ENCODE measurements at regions not wholly inside any gene's neighbourhood (a gene's known extent, or its start where the extent isn't known, plus 50 kb on each side); places are given as distances from the start of the nearest gene placed in this dataset.
"Not testable (repeated sequence)": the region's sequence is repeated elsewhere in the genome, so short reads cannot be mapped to it uniquely, and the experiment has no call there.

DNA sequence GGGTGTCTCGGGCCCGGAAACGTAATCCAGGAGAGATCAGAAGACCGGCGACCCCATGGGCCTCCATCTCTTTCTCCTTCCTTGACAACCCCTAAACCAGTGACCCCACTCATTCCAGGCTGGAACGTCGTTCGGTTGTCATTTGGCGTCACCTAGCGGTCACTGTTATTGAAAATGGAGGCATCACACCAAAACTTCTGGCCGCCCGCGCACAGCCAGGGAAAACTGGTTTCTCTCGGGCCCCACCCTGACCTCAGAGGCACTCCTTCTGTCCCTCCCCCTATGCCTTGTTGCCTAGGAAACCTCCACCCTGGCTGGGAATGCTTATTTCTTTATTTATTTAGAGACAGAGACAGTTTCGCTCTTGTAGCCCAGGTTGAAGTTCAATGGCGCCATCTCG lies 2327.3 kb upstream of the TPTE start:
- not testable (repeated sequence) for DNase-seq (ENCODE audit: low read depth in 2 of 2)

DNA sequence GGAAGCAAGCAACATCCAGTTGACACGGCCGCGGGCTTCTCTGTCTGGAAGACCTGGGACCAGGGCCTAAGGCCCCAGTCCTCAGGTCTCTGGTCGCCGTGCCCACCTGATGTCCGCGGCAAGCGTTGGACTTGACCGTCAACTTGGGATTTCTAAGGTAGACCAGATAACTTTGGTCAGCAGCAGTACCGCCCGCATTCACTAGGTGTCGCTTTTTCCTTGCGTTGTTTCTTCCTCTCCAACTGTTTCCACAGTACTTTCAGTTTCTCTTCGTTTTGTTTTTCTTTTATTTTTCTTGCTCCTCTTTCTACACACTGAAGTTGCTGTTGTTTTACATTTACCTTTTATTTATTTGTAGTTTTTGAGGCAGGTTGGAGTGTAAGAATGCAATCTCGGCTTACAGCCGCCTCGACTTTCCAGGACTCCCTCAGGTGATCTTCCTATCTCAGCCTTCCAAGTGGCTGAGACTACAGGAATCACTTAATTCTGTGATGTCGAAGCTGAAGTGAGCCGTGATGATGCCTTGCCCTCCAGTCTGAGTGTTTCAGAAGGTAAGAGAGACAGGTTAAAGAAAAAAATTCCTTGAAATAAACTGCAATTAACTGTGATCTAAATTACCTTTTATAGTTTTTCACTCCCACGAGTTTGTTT lies 2323.9 kb upstream of the TPTE start:
- DNase-seq (ENCODE audit: low read depth in 2 of 2) = not testable (repeated sequence)

DNA sequence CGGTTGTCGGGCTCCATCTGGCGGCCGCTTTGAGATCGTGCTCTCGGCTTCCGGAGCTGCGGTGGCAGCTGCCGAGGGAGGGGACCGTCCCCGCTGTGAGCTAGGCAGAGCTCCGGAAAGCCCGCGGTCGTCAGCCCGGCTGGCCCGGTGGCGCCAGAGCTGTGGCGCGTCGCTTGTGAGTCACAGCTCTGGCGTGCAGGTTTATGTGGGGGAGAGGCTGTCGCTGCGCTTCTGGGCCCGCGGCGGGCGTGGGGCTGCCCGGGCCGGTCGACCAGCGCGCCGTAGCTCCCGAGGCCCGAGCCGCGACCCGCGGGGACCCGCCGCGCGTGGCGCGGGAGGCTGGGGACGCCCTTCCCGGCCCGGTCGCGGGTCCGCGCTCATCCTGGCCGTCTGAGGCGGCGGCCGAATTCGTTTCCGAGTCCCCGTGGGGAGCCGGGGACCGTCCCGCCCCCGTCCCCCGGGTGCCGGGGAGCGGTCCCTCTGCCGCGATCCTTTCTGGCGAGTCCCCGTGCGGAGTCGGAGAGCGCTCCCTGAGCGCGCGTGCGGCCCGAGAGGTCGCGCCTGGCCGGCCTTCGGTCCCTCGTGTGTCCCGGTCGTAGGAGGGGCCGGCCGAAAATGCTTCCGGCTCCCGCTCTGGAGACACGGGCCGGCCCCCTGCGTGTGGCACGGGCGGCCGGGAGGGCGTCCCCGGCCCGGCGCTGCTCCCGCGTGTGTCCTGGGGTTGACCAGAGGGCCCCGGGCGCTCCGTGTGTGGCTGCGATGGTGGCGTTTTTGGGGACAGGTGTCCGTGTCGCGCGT lies 2316.1 kb upstream of the TPTE start:
- DNase-seq (ENCODE audit: low read depth in 2 of 2) = not testable (repeated sequence)

GRCh38 chr21:8205892-8206188 lies 2315.5 kb upstream of the TPTE start:
- not testable (repeated sequence) for DNase-seq (ENCODE audit: low read depth in 2 of 2)

DNA sequence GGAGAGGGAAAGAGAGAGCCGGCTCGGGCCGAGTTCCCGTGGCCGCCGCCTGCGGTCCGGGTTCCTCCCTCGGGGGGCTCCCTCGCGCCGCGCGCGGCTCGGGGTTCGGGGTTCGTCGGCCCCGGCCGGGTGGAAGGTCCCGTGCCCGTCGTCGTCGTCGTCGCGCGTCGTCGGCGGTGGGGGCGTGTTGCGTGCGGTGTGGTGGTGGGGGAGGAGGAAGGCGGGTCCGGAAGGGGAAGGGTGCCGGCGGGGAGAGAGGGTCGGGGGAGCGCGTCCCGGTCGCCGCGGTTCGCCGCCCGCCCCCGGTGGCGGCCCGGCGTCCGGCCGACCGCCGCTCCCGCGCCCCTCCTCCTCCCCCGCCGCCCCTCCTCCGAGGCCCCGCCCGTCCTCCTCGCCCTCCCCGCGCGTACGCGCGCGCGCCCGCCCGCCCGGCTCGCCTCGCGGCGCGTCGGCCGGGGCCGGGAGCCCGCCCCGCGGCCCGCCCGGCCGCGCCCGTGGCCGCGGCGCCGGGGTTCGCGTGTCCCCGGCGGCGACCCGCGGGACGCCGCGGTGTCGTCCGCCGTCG lies 2308.3 kb upstream of the TPTE start:
- peak in 1 of 2 donors; percentile 85 for DNase-seq (ENCODE audit: low read depth in 2 of 2)

DNA sequence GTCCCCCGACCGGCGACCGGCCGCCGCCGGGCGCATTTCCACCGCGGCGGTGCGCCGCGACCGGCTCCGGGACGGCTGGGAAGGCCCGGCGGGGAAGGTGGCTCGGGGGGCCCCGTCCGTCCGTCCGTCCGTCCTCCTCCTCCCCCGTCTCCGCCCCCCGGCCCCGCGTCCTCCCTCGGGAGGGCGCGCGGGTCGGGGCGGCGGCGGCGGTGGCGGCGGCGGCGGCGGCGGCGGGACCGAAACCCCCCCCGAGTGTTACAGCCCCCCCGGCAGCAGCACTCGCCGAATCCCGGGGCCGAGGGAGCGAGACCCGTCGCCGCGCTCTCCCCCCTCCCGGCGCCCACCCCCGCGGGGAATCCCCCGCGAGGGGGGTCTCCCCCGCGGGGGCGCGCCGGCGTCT lies 2306.8 kb upstream of the TPTE start:
- not testable (repeated sequence) for DNase-seq (ENCODE audit: low read depth in 2 of 2)

GRCh38 chr21:8229366-8230150 lies 2291.8 kb upstream of the TPTE start:
- not testable (repeated sequence) for DNase-seq (ENCODE audit: low read depth in 2 of 2)

DNA sequence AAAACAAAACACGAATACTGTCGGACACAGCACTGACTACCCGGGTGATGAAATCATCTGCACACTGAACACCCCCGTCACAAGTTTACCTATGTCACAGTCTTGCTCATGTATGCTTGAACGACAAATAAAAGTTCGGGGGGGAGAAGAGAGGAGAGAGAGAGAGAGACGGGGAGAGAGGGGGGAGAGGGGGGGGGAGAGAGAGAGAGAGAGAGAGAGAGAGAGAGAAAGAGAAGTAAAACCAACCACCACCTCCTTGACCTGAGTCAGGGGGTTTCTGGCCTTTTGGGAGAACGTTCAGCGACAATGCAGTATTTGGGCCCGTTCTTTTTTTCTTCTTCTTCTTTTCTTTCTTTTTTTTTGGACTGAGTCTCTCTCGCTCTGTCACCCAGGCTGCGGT lies 2290.1 kb upstream of the TPTE start:
- DNase-seq (ENCODE audit: low read depth in 2 of 2) = not testable (repeated sequence)

DNA sequence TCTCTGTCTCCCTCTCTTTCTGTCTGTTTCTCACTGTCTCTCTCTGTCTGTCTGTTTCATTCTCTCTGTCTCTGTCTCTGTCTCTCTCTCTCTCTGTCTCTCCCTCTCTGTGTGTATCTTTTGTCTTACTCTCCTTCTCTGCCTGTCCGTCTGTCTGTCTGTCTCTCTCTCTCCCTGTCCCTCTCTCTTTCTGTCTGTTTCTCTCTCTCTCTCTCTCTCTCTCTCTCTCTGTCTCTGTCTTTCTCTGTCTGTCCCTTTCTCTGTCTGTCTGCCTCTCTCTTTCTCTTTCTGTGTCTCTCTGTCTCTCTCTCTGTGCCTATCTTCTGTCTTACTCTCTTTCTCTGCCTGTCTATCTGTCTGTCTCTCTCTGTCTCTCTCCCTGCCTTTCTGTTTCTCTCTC lies 2288.4 kb upstream of the TPTE start:
- not testable (repeated sequence) for DNase-seq (ENCODE audit: low read depth in 2 of 2)

DNA sequence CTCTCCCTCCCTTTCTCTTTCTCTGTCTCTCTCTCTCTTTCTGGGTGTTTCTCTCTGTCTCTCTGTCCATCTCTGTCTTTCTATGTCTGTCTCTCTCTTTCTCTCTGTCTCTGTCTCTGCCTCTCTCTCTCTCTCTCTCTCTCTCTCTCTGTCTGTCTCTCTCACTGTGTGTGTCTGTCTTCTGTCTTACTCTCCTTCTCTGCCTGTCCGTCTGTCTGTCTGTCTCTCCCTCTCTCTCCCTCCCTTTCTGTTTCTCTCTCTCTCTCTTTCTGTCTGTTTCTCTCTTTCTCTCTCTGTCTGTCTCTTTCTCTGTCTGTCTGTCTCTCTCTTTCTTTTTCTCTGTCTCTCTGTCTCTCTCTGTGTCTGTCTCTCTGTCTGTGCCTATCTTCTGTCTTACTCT lies 2287.3 kb upstream of the TPTE start:
- DNase-seq (ENCODE audit: low read depth in 2 of 2) = not testable (repeated sequence)

DNA sequence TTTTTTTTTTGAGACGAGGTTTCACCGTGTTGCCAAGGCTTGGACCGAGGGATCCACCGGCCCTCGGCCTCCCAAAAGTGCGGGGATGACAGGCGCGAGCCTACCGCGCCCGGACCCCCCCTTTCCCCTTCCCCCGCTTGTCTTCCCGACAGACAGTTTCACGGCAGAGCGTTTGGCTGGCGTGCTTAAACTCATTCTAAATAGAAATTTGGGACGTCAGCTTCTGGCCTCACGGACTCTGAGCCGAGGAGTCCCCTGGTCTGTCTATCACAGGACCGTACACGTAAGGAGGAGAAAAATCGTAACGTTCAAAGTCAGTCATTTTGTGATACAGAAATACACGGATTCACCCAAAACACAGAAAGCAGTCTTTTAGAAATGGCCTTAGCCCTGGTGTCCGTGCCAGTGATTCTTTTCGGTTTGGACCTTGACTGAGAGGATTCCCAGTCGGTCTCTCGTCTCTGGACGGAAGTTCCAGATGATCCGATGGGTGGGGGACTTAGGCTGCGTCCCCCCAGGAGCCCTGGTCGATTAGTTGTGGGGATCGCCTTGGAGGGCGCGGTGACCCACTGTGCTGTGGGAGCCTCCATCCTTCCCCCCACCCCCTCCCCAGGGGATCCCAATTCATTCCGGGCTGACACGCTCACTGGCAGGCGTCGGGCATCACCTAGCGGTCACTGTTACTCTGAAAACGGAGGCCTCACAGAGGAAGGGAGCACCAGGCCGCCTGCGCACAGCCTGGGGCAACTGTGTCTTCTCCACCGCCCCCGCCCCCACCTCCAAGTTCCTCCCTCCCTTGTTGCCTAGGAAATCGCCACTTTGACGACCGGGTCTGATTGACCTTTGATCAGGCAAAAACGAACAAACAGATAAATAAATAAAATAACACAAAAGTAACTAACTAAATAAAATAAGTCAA lies 2276.4 kb upstream of the TPTE start:
- DNase-seq (ENCODE audit: low read depth in 2 of 2) = not testable (repeated sequence)

- DNase-seq (ENCODE audit: low read depth in 2 of 2) = not testable (repeated sequence)
Observed at GRCh38 chr21:8245642-8246402, 2275.6 kb upstream of the TPTE start.

GRCh38 chr21:8251701-8252100 lies 2269.7 kb upstream of the TPTE start:
- DNase-seq (ENCODE audit: low read depth in 2 of 2) = not testable (repeated sequence)

DNA sequence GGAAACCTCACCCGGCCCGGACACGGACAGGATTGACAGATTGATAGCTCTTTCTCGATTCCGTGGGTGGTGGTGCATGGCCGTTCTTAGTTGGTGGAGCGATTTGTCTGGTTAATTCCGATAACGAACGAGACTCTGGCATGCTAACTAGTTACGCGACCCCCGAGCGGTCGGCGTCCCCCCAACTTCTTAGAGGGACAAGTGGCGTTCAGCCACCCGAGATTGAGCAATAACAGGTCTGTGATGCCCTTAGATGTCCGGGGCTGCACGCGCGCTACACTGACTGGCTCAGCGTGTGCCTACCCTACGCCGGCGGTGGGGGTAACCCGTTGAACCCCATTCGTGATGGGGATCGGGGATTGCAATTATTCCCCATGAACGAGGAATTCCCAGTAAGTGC lies 2266.3 kb upstream of the TPTE start:
- DNase-seq (ENCODE audit: low read depth in 2 of 2) = not testable (repeated sequence)

GRCh38 chr21:8257083-8257799 lies 2264.1 kb upstream of the TPTE start:
- peak in 1 of 2 donors; percentile 9 for DNase-seq (ENCODE audit: low read depth in 2 of 2)

DNA sequence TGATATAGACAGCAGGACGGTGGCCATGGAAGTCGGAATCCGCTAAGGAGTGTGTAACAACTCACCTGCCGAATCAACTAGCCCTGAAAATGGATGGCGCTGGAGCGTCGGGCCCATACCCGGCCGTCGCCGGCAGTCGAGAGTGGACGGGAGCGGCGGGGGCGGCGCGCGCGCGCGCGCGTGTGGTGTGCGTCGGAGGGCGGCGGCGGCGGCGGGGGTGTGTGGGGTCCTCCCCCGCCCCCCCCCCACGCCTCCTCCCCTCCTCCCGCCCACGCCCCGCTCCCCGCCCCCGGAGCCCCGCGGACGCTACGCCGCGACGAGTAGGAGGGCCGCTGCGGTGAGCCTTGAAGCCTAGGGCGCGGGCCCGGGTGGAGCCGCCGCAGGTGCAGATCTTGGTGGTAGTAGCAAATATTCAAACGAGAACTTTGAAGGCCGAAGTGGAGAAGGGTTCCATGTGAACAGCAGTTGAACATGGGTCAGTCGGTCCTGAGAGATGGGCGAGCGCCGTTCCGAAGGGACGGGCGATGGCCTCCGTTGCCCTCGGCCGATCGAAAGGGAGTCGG lies 2261.2 kb upstream of the TPTE start:
- not testable (repeated sequence) for DNase-seq (ENCODE audit: low read depth in 2 of 2)

Data from stimulated activated CD4-positive, alpha-beta T cell treated with anti-CD3 and anti-CD28 coated beads, Interleukin-15, amount 100 ng/mL, for 48 hours (primary cell).